B cell (primary cell): ENCODE measurements at regions not wholly inside any gene's neighbourhood (a gene's known extent, or its start where the extent isn't known, plus 50 kb on each side); places are given as distances from the start of the nearest gene placed in this dataset.

Source experiments
- CTCF ChIP-seq: fragments of 200-600 bp; IDR thresholded peaks from one replicate; pipeline ENCODE4 v1.8.0; 2022; ENCODE audit warnings: antibody characterized with exemption, mild to moderate bottlenecking
- EZH2 ChIP-seq: IDR thresholded peaks from 2 replicates; pipeline ENCODE4 v1.6.1; 2012; ENCODE audit warnings: borderline replicate concordance, low read depth, mild to moderate bottlenecking, moderate library complexity, low read length; ENCODE audit not compliant: insufficient read depth, poor library complexity, severe bottlenecking

DNA sequence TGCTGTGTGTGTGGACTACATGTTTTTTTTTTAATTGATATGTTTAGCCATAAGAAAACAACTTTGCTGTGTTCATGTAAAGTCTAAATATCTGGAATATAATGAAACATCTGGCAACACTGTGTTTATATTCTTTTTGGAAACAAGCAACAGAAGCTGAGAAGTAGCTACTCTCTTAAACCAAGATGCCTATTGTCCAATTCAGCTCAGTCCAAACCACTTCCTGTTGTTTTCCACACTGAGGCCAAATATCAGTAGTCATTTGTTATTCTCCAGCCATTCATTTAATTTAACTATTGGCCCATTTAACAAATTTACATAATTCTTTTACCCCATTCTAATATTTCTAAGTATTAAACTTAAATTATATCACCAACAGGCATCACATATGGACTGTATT is 903.0 kb upstream of the SLIT2 start:
- no peak for TF ChIP-seq CTCF
- TF ChIP-seq EZH2 = no peak
